GM12878 (cell line): ENCODE measurements at regions not wholly inside any gene's neighbourhood (a gene's known extent, or its start where the extent isn't known, plus 50 kb on each side); places are given as distances from the start of the nearest gene placed in this dataset.

Source experiments
- ATAC-seq: fragments of 200-7000 bp; cut with Tn5 transposase; 3 replicates; pipeline ENCODE4 v1.9.1; 2020; ENCODE audit warnings: mild to moderate bottlenecking, moderate library complexity
- BruUV-seq: library from RNA; stranded (reverse); fragments of 400-500 nt; replicated peaks from 2 replicates; lab custom pipeline; 2021; lab: Mats Ljungman, UMichigan
- CTCF ChIA-PET: fragments of 300-600 bp; sonication (Branson Sonifier 250); formaldehyde crosslinking; extraction: SDS; loops from one replicate; lab custom pipeline; 2021; ENCODE audit warnings: inconsistent platforms; lab: Yijun Ruan, JAX
- POLR2A ChIA-PET: fragments of 350-600 bp; formaldehyde crosslinking; extraction: SDS; loops from one replicate; lab custom pipeline; 2021; ENCODE audit warnings: inconsistent platforms; lab: Charles Lee
- RAD21 ChIA-PET: fragments of 300-600 bp; sonication (Branson Sonifier 250); formaldehyde crosslinking; loops from one replicate; lab custom pipeline; 2023; ENCODE audit warnings: antibody characterized with exemption; ENCODE audit not compliant: unreplicated experiment; lab: Charles Lee
- SMC1A ChIA-PET: fragments of 300-600 bp; sonication (Branson Sonifier 250); formaldehyde crosslinking; loops from one replicate; lab custom pipeline; 2023; ENCODE audit not compliant: unreplicated experiment, uncharacterized antibody; lab: Charles Lee
- DNase-seq: peaks from one replicate; pipeline ENCODE4 v3.0.0-alpha.2; 2011; ENCODE audit warnings: low read depth, low spot score
- FAIRE-seq: peaks from 3 replicates; lab custom pipeline; 2011; peaks lifted over from hg19 to GRCh38; lab: Jason Lieb, UNC
- H2AFZ ChIP-seq: 2 replicates; pipeline ENCODE4 v1.6.0; 2011; ENCODE audit warnings: low read depth, low read length, control low read depth; ENCODE audit not compliant: control insufficient read depth
- H3K27ac ChIP-seq: 2 replicates; pipeline ENCODE4 v1.5.1; 2011; ENCODE audit warnings: control low read depth; ENCODE audit not compliant: control insufficient read depth, insufficient read depth
- H3K27me3 ChIP-seq, 2 experiments: replicated peaks in 1 of 2; 2 replicates each; pipeline versions ENCODE4 v1.6.0 to v1.6.1; 2011; ENCODE audit warnings: low read length in 1 of 2; ENCODE audit not compliant: control insufficient read depth in 2 of 2, insufficient read depth in 2 of 2
- H3K36me3 ChIP-seq, 2 experiments: 2 replicates each; pipeline ENCODE4 v1.5.1; 2011; ENCODE audit warnings: low read length in 1 of 2; ENCODE audit not compliant: control insufficient read depth in 2 of 2, insufficient read depth in 2 of 2
- H3K4me1 ChIP-seq: 2 replicates; pipeline ENCODE4 v1.6.1; 2011; ENCODE audit warnings: mild to moderate bottlenecking, low read length, moderate library complexity, mixed read lengths; ENCODE audit not compliant: control insufficient read depth, insufficient read depth
- H3K4me2 ChIP-seq: 2 replicates; pipeline ENCODE4 v1.6.0; 2011; ENCODE audit warnings: control low read depth; ENCODE audit not compliant: control insufficient read depth, insufficient read depth
- H3K4me3 ChIP-seq: fragments of 200-600 bp; sonication (generic); 2 replicates; pipeline ENCODE4 v1.5.1; 2016
- H3K79me2 ChIP-seq: 2 replicates; pipeline ENCODE4 v1.6.0; 2011; ENCODE audit warnings: low read length; ENCODE audit not compliant: control insufficient read depth, insufficient read depth
- H3K9ac ChIP-seq: 2 replicates; pipeline ENCODE4 v1.8.0; 2011; ENCODE audit warnings: low read length, control low read depth, mixed read lengths; ENCODE audit not compliant: control insufficient read depth, insufficient read depth
- H3K9me3 ChIP-seq: replicated peaks from 3 replicates; pipeline ENCODE4 v1.5.1; 2011; ENCODE audit warnings: mild to moderate bottlenecking, low read length; ENCODE audit not compliant: control insufficient read depth, insufficient read depth
- H4K20me1 ChIP-seq: 2 replicates; pipeline ENCODE4 v1.6.0; 2011; ENCODE audit not compliant: control insufficient read depth, insufficient read depth
- CBX5 ChIP-seq: sonication (generic); IDR thresholded peaks from 2 replicates; pipeline ENCODE4 v1.6.1; 2016; ENCODE audit warnings: low read depth, moderate library complexity, mild to moderate bottlenecking, inconsistent platforms
- HDAC6 ChIP-seq: fragments of 200-600 bp; sonication (generic); IDR thresholded peaks from one replicate; pipeline ENCODE4 v1.8.0; 2017; ENCODE audit warnings: antibody characterized with exemption; ENCODE audit not compliant: unreplicated experiment
- KDM1A ChIP-seq: fragments of 200-600 bp; sonication (generic); IDR thresholded peaks from 2 replicates; pipeline ENCODE4 v1.6.1; 2016; ENCODE audit warnings: borderline replicate concordance
- LARP7 ChIP-seq: fragments of 450-650 bp; IDR thresholded peaks from 2 replicates; pipeline ENCODE4 v1.6.1; 2017; ENCODE audit warnings: mild to moderate bottlenecking
- PML ChIP-seq: IDR thresholded peaks from 2 replicates; pipeline ENCODE4 v1.6.1; 2012; ENCODE audit warnings: low read length, inconsistent platforms
- RCOR1 ChIP-seq: conservative IDR thresholded peaks from 2 replicates; pipeline ENCODE4 v1.6.1; 2012; ENCODE audit warnings: low read depth, low read length, improper control_type of control experiment
- SIN3A ChIP-seq: IDR thresholded peaks from 2 replicates; pipeline ENCODE4 v1.6.1; 2012; ENCODE audit warnings: low read depth, low read length, improper control_type of control experiment
- STAT1 ChIP-seq: fragments of 450-650 bp; conservative IDR thresholded peaks from 2 replicates; pipeline ENCODE4 v1.6.1; 2014; ENCODE audit warnings: antibody characterized with exemption, mild to moderate bottlenecking
- TCF3 ChIP-seq: IDR thresholded peaks from 2 replicates; pipeline ENCODE4 v1.6.1; 2012; ENCODE audit warnings: low read depth, mild to moderate bottlenecking, low read length, borderline replicate concordance; ENCODE audit not compliant: insufficient read depth
- YBX1 ChIP-seq: fragments of 450-650 bp; IDR thresholded peaks from 2 replicates; pipeline ENCODE4 v1.6.1; 2016; ENCODE audit warnings: antibody characterized with exemption
- ZNF24 ChIP-seq: fragments of 450-650 bp; IDR thresholded peaks from 2 replicates; pipeline ENCODE4 v1.6.1; 2017; ENCODE audit warnings: antibody characterized with exemption, mild to moderate bottlenecking
- ZNF274 ChIP-seq: IDR thresholded peaks from one replicate; pipeline ENCODE4 v1.8.0; 2011; ENCODE audit not compliant: insufficient read length, insufficient read depth
- ZNF384 ChIP-seq: IDR thresholded peaks from 2 replicates; pipeline ENCODE4 v1.6.1; 2012; ENCODE audit warnings: low read depth, mild to moderate bottlenecking, low read length, improper control_type of control experiment, borderline replicate concordance
- ZSCAN29 ChIP-seq: fragments of 450-650 bp; IDR thresholded peaks from 2 replicates; pipeline ENCODE4 v1.6.1; 2017; ENCODE audit warnings: mild to moderate bottlenecking, moderate library complexity
- WGBS: methylation state at CpG from one replicate; pipeline ENCODE4 v1.1.6; 2016; ENCODE audit warnings: low lambda C conversion rate; ENCODE audit not compliant: insufficient replicate concordance, insufficient coverage; ENCODE audit errors: missing lambda C conversion rate; 5-methylcytosine and 5-hydroxymethylcytosine counted together
- in situ Hi-C: fragments of 300-500 bp; cut with MboI; formaldehyde crosslinking; loops from 9 replicates; pipeline ENCODE4 v1.14.3; 2018; ENCODE audit warnings: mixed read lengths
- intact Hi-C: fragments of 100-400 bp; cut with micrococcal nuclease; formaldehyde crosslinking; loops from one replicate; pipeline ENCODE4 v1.14.2; 2022; ENCODE audit not compliant: unreplicated experiment
- TF ChIP-seq, protein P1 (sequence below): IDR thresholded peaks from 2 replicates; pipeline ENCODE4 v1.6.1; 2011; ENCODE audit warnings: borderline replicate concordance, low read depth, mild to moderate bottlenecking, moderate library complexity, mixed read lengths, low read length; ENCODE audit not compliant: insufficient read depth; ENCODE audit errors: extremely low read length
- TF ChIP-seq, protein P2 (sequence below): fragments of 450-650 bp; IDR thresholded peaks from 2 replicates; pipeline ENCODE4 v1.6.1; 2017; ENCODE audit warnings: borderline replicate concordance
- TF ChIP-seq, protein P3 (sequence below): fragments of 450-650 bp; IDR thresholded peaks from 2 replicates; pipeline ENCODE4 v1.6.1; 2017; ENCODE audit warnings: mild to moderate bottlenecking, moderate library complexity
- TF ChIP-seq, protein P4 (sequence below): fragments of 150-350 bp; IDR thresholded peaks from 2 replicates; pipeline ENCODE4 v1.6.1; 2016; ENCODE audit warnings: low read depth, low read length

DNA sequence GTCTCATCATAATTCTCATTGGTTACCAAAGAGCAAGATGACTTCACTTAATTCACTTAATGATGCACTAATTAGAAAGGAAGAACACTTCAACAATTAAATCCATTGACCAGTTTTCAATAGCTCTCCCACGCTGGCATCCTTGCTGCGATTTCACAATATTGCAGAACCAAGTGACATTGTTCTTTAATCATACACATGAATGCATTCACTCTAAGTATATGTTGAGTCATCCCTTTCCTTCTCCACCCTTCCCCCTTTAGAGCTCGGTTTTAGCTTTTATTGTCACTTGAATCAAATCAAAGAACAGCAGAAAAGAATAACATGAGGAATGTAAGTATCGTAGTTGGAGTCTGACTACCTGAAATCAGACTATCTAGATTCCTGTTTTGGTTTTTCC, 233.6 kb upstream of the FMN2 start:
- no peak overlapping the region for H2AFZ ChIP-seq
- H4K20me1 ChIP-seq, result no peaks in the 10 kb centered on the region
- intact Hi-C loops, result no loop called here
- RAD21 ChIA-PET, result no interaction called here
- ATAC-seq (no peak), FAIRE-seq (no peak), DNase-seq (no peak)
- SMC1A ChIA-PET, result no interaction called here
- no peak overlapping the region for H3K4me3 ChIP-seq
- no peaks in the 10 kb centered on the region for H3K4me1 ChIP-seq
- H3K4me2 ChIP-seq, result no peak overlapping the region
- no peaks in the 10 kb centered on the region for H3K79me2 ChIP-seq
- H3K27me3 ChIP-seq, result no peaks in the 10 kb centered on the region
- no peak overlapping the region for H3K9ac ChIP-seq
- POLR2A ChIA-PET, result no interaction called here
- BruUV-seq, result no TSS peak
- no peak overlapping the region for H3K27ac ChIP-seq
- WGBS, result 4% methylated on average over 4 of the region's 4 CpGs
- TF ChIP-seq ZNF24 (no peak), ZNF274 (no peak), STAT1 (no peak), LARP7 (no peak), SIN3A (no peak), TCF3 (no peak), PML (no peak), YBX1 (no peak), CBX5 (no peak), ZSCAN29 (no peak), KDM1A (no peak), HDAC6 (no peak), RCOR1 (no peak), ZNF384 (no peak)
- TF ChIP-seq, protein P1, sequence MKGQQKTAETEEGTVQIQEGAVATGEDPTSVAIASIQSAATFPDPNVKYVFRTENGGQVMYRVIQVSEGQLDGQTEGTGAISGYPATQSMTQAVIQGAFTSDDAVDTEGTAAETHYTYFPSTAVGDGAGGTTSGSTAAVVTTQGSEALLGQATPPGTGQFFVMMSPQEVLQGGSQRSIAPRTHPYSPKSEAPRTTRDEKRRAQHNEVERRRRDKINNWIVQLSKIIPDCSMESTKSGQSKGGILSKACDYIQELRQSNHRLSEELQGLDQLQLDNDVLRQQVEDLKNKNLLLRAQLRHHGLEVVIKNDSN, result no peak
- TF ChIP-seq, protein P2, sequence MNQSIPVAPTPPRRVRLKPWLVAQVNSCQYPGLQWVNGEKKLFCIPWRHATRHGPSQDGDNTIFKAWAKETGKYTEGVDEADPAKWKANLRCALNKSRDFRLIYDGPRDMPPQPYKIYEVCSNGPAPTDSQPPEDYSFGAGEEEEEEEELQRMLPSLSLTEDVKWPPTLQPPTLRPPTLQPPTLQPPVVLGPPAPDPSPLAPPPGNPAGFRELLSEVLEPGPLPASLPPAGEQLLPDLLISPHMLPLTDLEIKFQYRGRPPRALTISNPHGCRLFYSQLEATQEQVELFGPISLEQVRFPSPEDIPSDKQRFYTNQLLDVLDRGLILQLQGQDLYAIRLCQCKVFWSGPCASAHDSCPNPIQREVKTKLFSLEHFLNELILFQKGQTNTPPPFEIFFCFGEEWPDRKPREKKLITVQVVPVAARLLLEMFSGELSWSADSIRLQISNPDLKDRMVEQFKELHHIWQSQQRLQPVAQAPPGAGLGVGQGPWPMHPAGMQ, result no peak
- TF ChIP-seq, protein P3, sequence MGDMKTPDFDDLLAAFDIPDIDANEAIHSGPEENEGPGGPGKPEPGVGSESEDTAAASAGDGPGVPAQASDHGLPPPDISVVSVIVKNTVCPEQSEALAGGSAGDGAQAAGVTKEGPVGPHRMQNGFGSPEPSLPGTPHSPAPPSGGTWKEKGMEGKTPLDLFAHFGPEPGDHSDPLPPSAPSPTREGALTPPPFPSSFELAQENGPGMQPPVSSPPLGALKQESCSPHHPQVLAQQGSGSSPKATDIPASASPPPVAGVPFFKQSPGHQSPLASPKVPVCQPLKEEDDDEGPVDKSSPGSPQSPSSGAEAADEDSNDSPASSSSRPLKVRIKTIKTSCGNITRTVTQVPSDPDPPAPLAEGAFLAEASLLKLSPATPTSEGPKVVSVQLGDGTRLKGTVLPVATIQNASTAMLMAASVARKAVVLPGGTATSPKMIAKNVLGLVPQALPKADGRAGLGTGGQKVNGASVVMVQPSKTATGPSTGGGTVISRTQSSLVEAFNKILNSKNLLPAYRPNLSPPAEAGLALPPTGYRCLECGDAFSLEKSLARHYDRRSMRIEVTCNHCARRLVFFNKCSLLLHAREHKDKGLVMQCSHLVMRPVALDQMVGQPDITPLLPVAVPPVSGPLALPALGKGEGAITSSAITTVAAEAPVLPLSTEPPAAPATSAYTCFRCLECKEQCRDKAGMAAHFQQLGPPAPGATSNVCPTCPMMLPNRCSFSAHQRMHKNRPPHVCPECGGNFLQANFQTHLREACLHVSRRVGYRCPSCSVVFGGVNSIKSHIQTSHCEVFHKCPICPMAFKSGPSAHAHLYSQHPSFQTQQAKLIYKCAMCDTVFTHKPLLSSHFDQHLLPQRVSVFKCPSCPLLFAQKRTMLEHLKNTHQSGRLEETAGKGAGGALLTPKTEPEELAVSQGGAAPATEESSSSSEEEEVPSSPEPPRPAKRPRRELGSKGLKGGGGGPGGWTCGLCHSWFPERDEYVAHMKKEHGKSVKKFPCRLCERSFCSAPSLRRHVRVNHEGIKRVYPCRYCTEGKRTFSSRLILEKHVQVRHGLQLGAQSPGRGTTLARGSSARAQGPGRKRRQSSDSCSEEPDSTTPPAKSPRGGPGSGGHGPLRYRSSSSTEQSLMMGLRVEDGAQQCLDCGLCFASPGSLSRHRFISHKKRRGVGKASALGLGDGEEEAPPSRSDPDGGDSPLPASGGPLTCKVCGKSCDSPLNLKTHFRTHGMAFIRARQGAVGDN, result no peak
- TF ChIP-seq, protein P4, sequence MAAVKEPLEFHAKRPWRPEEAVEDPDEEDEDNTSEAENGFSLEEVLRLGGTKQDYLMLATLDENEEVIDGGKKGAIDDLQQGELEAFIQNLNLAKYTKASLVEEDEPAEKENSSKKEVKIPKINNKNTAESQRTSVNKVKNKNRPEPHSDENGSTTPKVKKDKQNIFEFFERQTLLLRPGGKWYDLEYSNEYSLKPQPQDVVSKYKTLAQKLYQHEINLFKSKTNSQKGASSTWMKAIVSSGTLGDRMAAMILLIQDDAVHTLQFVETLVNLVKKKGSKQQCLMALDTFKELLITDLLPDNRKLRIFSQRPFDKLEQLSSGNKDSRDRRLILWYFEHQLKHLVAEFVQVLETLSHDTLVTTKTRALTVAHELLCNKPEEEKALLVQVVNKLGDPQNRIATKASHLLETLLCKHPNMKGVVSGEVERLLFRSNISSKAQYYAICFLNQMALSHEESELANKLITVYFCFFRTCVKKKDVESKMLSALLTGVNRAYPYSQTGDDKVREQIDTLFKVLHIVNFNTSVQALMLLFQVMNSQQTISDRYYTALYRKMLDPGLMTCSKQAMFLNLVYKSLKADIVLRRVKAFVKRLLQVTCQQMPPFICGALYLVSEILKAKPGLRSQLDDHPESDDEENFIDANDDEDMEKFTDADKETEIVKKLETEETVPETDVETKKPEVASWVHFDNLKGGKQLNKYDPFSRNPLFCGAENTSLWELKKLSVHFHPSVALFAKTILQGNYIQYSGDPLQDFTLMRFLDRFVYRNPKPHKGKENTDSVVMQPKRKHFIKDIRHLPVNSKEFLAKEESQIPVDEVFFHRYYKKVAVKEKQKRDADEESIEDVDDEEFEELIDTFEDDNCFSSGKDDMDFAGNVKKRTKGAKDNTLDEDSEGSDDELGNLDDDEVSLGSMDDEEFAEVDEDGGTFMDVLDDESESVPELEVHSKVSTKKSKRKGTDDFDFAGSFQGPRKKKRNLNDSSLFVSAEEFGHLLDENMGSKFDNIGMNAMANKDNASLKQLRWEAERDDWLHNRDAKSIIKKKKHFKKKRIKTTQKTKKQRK, result no peak
- H3K9me3 ChIP-seq, result no peaks in the 10 kb centered on the region
- CTCF ChIA-PET, result no interaction called here
- no peaks in the 10 kb centered on the region for H3K36me3 ChIP-seq
- in situ Hi-C loops, result no loop called here
